Gastroesophageal sphincter (tissue), 4 donors: ENCODE measurements at regions not wholly inside any gene's neighbourhood (a gene's known extent, or its start where the extent isn't known, plus 50 kb on each side); places are given as distances from the start of the nearest gene placed in this dataset.

Experiments used
- ATAC-seq: fragments of 150-250 bp; one replicate; pipeline ENCODE4 v1.9.1; 2016; ENCODE audit warnings: mild to moderate bottlenecking, moderate library complexity
- H3K27ac ChIP-seq, 4 donors: fragments of 200-600 bp; sonication (generic) in 3 of 4; 1 replicate in 3 of 4; 2 replicates in 1 of 4; pipeline ENCODE4 v1.5.1; 2016 to 2019
- H3K27me3 ChIP-seq: fragments of 200-600 bp; sonication (generic); one replicate; pipeline ENCODE4 v1.5.1; 2019
- H3K36me3 ChIP-seq, 2 donors: fragments of 200-600 bp; sonication (generic); one replicate each; pipeline ENCODE4 v1.5.1; 2019; ENCODE audit warnings: control low read depth in 1 of 2
- H3K4me1 ChIP-seq, 3 donors: fragments of 200-600 bp; sonication (generic); 1 replicate in 2 of 3; 2 replicates in 1 of 3; pipeline ENCODE4 v1.5.1; 2016 to 2019; ENCODE audit warnings: control low read depth in 2 of 3
- H3K4me3 ChIP-seq, 2 donors: fragments of 200-600 bp; sonication (generic); one replicate each; pipeline ENCODE4 v1.5.1; 2019; ENCODE audit warnings: mild to moderate bottlenecking in 1 of 2, moderate library complexity in 1 of 2
- H3K9me3 ChIP-seq, 3 donors: fragments of 200-600 bp; sonication (generic); one replicate each; pipeline ENCODE4 v1.5.1; 2017 to 2019; ENCODE audit warnings: control low read depth in 2 of 3
- EP300 ChIP-seq: sonication (generic); formaldehyde crosslinking; IDR thresholded peaks from one replicate; pipeline ENCODE4 v1.6.1; 2017; ENCODE audit warnings: antibody characterized with exemption, mild to moderate bottlenecking
- POLR2A ChIP-seq, 2 donors: fragments of 450-650 bp; IDR thresholded peaks; one replicate each; pipeline ENCODE4 v1.6.1; 2017; ENCODE audit warnings: antibody characterized with exemption in 2 of 2, mild to moderate bottlenecking in 2 of 2, moderate library complexity in 1 of 2
- POLR2AphosphoS5 ChIP-seq: sonication (generic); formaldehyde crosslinking; IDR thresholded peaks from one replicate; pipeline ENCODE4 v1.6.1; 2017; ENCODE audit warnings: antibody characterized with exemption
- WGBS, 2 donors: methylation state at CpG; one replicate each; pipeline ENCODE4 v1.1.5; 2018; ENCODE audit warnings: low coverage in 1 of 2; 5-methylcytosine and 5-hydroxymethylcytosine counted together
- TF ChIP-seq, protein P1 (sequence below), 4 experiments: fragments of 200-600 bp in 2 of 4; fragments of 450-650 bp in 2 of 4; sonication (generic) in 1 of 4; IDR thresholded peaks; one replicate each; pipeline ENCODE4 v1.5.1; 2017 to 2019; ENCODE audit warnings: antibody characterized with exemption in 4 of 4, mild to moderate bottlenecking in 2 of 4, moderate library complexity in 2 of 4

DNA sequence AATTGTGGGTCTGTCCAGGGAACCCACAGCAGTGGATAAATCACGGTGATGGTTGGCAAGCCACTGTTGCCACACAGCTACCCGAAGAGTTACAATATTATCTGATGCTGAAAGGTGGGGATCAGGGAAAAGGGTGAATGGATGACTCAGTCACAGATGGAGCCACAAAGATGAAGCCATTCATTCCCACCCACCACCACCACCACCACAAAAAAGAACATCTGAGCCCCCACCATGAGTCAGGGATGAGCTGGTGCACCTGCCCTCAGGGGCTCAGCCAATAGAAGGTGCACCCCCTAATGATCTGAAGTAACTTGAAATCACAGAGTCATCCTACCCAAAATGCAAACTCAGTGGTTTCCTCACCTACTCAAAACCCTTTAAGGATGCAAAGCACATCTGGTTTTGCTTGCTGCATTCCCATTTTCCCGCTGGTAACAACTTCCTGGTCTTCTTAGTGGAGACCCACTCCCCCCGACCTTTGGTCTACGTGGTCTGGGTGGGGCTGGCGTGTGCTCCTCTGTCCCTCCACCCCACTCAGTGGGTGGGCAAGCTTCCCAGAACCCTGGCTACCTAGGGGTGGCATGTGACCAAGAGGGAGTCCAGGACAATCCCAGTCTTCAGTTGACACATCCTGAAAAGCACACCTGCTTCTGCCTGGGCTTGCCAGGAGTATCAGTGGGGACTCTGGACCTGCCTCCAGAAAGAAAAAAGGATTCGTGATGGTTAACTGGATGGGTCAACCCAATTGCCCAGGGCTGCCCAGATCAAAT is 125.5 kb downstream of the ANKRD60 start:
- TF ChIP-seq POLR2A (IDR thresholded peaks at IDR 0.05) (no peak), POLR2AphosphoS5 (no peak), EP300 (no peak)
- TF ChIP-seq, protein P1, sequence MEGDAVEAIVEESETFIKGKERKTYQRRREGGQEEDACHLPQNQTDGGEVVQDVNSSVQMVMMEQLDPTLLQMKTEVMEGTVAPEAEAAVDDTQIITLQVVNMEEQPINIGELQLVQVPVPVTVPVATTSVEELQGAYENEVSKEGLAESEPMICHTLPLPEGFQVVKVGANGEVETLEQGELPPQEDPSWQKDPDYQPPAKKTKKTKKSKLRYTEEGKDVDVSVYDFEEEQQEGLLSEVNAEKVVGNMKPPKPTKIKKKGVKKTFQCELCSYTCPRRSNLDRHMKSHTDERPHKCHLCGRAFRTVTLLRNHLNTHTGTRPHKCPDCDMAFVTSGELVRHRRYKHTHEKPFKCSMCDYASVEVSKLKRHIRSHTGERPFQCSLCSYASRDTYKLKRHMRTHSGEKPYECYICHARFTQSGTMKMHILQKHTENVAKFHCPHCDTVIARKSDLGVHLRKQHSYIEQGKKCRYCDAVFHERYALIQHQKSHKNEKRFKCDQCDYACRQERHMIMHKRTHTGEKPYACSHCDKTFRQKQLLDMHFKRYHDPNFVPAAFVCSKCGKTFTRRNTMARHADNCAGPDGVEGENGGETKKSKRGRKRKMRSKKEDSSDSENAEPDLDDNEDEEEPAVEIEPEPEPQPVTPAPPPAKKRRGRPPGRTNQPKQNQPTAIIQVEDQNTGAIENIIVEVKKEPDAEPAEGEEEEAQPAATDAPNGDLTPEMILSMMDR (IDR thresholded peaks at IDR 0.05): no peak
- H3K4me1 ChIP-seq: peaks cover 0 to 8% (median 0%) of the 10 kb centered on the region in 3 donors
- no peaks in the 10 kb centered on the region for H3K36me3 ChIP-seq
- H3K9me3 ChIP-seq: no peaks in the 10 kb centered on the region
- no peak for ATAC-seq
- WGBS, 2 donors: 79% methylated on average over 7 of the region's 7 CpGs; no CpG with 5 or more reads in 1 of the 2 donors
- no peak overlapping the region for H3K4me3 ChIP-seq
- H3K27ac ChIP-seq: no peak overlapping the region
- H3K27me3 ChIP-seq: no peaks in the 10 kb centered on the region

DNA sequence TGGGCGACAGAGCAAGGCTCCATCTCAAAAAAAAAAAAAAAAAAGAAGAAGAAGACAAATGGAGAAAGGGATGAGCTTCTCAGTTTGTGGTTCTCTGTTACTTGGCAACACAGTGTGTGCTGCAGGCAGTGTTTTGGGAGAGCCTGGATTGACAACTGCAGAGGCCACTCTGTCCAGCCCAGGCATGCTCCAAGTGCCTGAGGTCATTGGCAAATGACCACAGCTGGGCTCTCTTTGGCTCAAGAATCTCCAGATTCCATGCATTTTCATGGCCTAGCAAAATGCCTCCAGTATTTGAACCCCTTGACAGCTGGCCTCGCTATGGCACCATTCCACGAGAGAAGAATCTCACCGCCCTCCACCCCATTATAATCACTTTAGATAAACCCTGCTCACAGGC is 126.2 kb downstream of the ANKRD60 start:
- Histone ChIP-seq H3K27me3 (no peaks in the 10 kb centered on the region), H3K4me3 (no peak overlapping the region), H3K36me3 (no peaks in the 10 kb centered on the region), H3K27ac (no peak overlapping the region), H3K9me3 (no peaks in the 10 kb centered on the region), H3K4me1 (peaks cover 0 to 8% (median 0%) of the 10 kb centered on the region in 3 donors)
- TF ChIP-seq POLR2AphosphoS5 (no peak), POLR2A (IDR thresholded peaks at IDR 0.05) (no peak), EP300 (no peak)
- TF ChIP-seq, protein P1 (IDR thresholded peaks at IDR 0.05): no peak
- ATAC-seq: no peak
- 47 to 56% methylated on average over 3 of the region's 4 CpGs for WGBS, 2 donors

DNA sequence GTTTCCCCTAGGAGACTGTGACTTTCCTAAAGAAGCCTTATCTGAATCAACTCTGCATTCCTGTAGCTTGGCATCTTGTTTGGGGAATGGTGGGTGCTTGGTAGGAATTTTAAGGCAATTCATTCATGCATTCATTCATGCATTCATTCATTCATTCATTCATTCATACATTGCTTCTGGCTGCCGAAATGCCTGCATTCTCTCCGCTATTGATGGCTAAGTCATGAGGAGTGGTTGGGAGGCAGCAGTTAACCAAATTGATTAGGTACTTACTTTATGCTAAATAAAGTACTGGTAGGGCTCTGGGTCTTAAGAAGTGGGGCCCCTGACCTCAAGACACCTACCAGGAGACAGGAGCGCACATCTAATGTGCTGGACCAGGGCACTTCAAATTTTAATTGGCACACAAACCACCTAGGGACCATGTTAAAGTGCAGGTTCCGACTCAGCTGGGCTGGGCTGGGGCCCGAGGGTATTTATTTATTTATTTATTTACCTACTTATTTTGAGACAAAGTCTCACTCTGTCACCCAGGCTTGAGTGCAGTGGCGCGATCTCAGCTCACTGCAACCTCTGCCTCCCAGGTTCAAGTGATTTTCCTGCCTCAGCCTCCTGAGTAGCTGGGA is 127.6 kb downstream of the ANKRD60 start:
- Histone ChIP-seq H3K27me3 (no peaks in the 10 kb centered on the region), H3K36me3 (no peaks in the 10 kb centered on the region), H3K4me3 (no peak overlapping the region), H3K4me1 (peaks cover 0 to 8% (median 0%) of the 10 kb centered on the region in 3 donors), H3K27ac (no peak overlapping the region), H3K9me3 (no peaks in the 10 kb centered on the region)
- no peak for TF ChIP-seq EP300
- WGBS, 2 donors: 76 to 80% methylated on average over 1 to 3 of the region's 7 CpGs
- ATAC-seq: no peak

DNA sequence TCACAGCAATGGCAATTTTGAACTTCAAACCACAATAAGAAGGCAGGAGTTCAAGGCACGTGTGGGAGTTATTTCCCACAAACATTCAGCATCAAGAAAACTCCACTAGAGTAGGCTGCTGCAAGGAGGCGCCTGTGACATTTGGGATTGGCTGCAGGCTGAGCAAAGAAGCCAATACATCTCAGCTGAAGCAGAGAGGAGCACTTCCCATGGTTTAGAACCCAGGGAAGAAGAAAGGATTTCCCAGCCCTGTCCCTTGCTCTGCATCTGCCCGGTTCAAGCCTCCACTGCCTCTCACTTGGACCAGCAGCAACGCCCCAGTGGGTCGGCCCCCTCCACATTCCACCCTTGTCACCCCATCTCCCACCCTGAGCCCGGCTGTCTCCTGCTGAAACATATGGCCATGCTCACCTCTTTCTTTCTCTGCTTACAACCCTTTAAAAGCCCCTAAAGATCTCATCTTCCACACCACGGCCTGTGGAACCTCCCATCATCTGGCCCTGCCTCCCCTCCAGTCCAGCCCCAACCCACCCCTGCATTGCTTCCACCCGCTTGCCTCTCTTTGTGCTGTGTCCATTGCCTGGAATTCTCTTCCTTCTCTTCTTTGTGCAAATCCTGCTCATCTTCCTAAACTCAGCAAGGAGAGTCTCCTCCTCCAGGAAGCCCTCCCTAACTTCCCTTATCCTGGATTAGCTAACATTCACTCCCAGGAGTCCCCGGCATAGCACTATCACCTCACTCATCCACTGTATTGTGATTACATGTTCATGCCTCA is 128.3 kb downstream of the ANKRD60 start:
- TF ChIP-seq EP300 (no peak), POLR2AphosphoS5 (no peak), POLR2A (IDR thresholded peaks at IDR 0.05) (no peak)
- TF ChIP-seq, protein P1 (IDR thresholded peaks at IDR 0.05): no peak
- Histone ChIP-seq H3K4me1 (peaks cover 0 to 8% (median 0%) of the 10 kb centered on the region in 3 donors), H3K9me3 (no peaks in the 10 kb centered on the region), H3K27me3 (no peaks in the 10 kb centered on the region), H3K4me3 (no peak overlapping the region), H3K36me3 (no peaks in the 10 kb centered on the region), H3K27ac (no peak overlapping the region)
- ATAC-seq: no peak
- WGBS, 2 donors: 83 to 90% methylated on average over 2 to 7 of the region's 9 CpGs

GRCh38 chr20:58099291-58099935 is 129.0 kb downstream of the ANKRD60 start:
- Histone ChIP-seq H3K4me3 (no peak overlapping the region), H3K27ac (no peak overlapping the region), H3K36me3 (no peaks in the 10 kb centered on the region), H3K27me3 (no peaks in the 10 kb centered on the region), H3K9me3 (no peaks in the 10 kb centered on the region), H3K4me1 (peaks cover 0 to 8% (median 0%) of the 10 kb centered on the region in 3 donors)
- WGBS, 2 donors: 90 to 91% methylated on average over 5 to 10 of the region's 16 CpGs
- TF ChIP-seq, protein P1 (IDR thresholded peaks at IDR 0.05): no peak
- TF ChIP-seq POLR2AphosphoS5 (no peak), EP300 (no peak), POLR2A (IDR thresholded peaks at IDR 0.05) (no peak)
- ATAC-seq: no peak
